ENCODE measurements at regions not wholly inside any gene's neighbourhood (a gene's known extent, or its start where the extent isn't known, plus 50 kb on each side); places are given as distances from the start of the nearest gene placed in this dataset.

DNA sequence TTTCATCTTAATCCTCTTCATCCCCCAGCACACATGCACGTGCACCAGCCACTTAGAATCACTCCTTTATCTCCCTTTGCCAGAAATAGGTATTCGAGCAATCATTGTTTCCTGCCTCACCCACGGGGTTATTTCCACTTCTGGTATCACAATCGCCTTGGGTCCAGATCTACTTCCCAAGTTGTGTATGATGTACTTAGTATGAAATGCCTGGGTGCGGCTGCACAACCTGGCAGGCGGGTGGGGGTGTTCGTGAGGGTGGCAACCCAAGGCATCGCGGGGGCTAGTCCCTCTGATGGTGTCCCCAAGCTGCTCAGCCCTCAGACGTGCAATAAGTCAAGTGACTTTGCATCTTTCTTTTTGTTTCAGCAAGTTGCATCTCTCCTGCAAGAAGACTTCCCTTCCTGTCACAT is 475.6 kb downstream of the MIAT start:
- TF ChIP-seq POLR2A (IDR thresholded peaks at IDR 0.05) (no peak), CTCF (IDR thresholded peaks at IDR 0.05) (no peak)
